Caki2 (cell line): ENCODE measurements at regions not wholly inside any gene's neighbourhood (a gene's known extent, or its start where the extent isn't known, plus 50 kb on each side); places are given as distances from the start of the nearest gene placed in this dataset.

Experiments used
- DNase-seq: peaks from one replicate; pipeline ENCODE4 v3.0.0-alpha.2; 2015; ENCODE audit warnings: low read depth
- in situ Hi-C: cut with HindIII; loops from 2 replicates; pipeline ENCODE4 v1.10.0; 2016; ENCODE audit warnings: low sequenced_read_pairs, low pct_unique_long_range_greater_than_20kb, mixed read lengths

DNA sequence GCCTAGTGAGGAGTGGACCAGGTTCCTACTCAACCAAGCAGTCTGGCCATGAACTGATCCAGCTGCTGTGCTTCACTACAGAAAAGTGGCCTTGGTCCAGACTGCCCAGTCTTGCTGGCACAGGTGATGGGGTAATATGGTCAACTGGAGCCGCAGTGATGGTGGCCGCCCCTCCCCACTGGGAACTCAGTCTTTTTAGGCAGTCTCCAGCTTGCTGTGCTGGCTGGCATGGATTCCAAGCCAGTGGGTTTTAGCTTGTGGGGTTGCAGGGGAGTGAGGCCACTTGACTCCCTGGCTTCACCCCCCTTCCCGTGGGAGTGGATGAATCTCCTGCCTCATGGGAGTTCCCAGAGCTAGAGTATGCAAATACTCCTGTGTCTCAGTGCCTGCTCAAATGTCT, 52.7 kb upstream of the CDK6 start:
- in situ Hi-C loops: no loop called here
- no peak for DNase-seq
